Left cardiac atrium (tissue), 4 donors: ENCODE measurements at regions not wholly inside any gene's neighbourhood (a gene's known extent, or its start where the extent isn't known, plus 50 kb on each side); places are given as distances from the start of the nearest gene placed in this dataset.
"Not testable (repeated sequence)": the region's sequence is repeated elsewhere in the genome, so short reads cannot be mapped to it uniquely, and the experiment has no call there.

Source experiments
- ATAC-seq, 2 donors: fragments of 200-7000 bp; cut with Tn5 transposase; one replicate each; pipeline ENCODE4 v1.9.1; 2020; ENCODE audit warnings: mild to moderate bottlenecking in 2 of 2, moderate library complexity in 2 of 2
- DNase-seq: peaks from one replicate; pipeline ENCODE4 v3.0.0-alpha.2; 2020
- intact Hi-C, 2 donors: fragments of 100-400 bp; cut with DNase I; formaldehyde crosslinking; loops; one replicate each; pipeline versions ENCODE4 v1.14.1 to v1.15.1; 2022 to 2023
- donor health status: DM: no; HTN: yes; CAD: no.
- donor health status: DM: no; HTN: yes; CAD: no; lungs with severe emphysema.
- donor health status: DM: yes; HTN: yes; CAD: no.
- donor health status: Dilated cardiomyopathy.

GRCh38 chr5:119694284-119694683 lies 64.9 kb downstream of the FAM170A start:
- no peak for ATAC-seq
- no peak for DNase-seq
- intact Hi-C loops = no loop called here

- ATAC-seq = no peak
- intact Hi-C loops = no loop called here
- no peak for DNase-seq
These were observed 76.7 kb downstream of the FAM170A start for GRCh38 chr5:119706049-119706448.

- intact Hi-C loops = no loop called here
- no peak for DNase-seq
- ATAC-seq = no peak
These were observed 78.9 kb downstream of the FAM170A start for GRCh38 chr5:119708076-119708790.

- intact Hi-C loops = no loop called here
- no peak for ATAC-seq
These were observed 92.4 kb downstream of the FAM170A start for GRCh38 chr5:119721775-119722174.

GRCh38 chr5:119725291-119725690 lies 95.9 kb downstream of the FAM170A start:
- DNase-seq, intact Hi-C loops, ATAC-seq: not testable (repeated sequence)

More at GRCh38 chr5:119721775-119722174, 92.4 kb downstream of the FAM170A start:
- no peak for DNase-seq

GRCh38 chr5:119726544-119726943 lies 97.2 kb downstream of the FAM170A start:
- ATAC-seq (no peak), DNase-seq (no peak)
- intact Hi-C loops = no loop called here

- intact Hi-C loops = no loop called here
- no peak for ATAC-seq
- DNase-seq = no peak
These were observed 110.9 kb downstream of the FAM170A start for GRCh38 chr5:119740225-119740624.

GRCh38 chr5:119741691-119742090 lies 112.3 kb downstream of the FAM170A start:
- DNase-seq = no peak
- no peak for ATAC-seq
- intact Hi-C loops = no loop called here

GRCh38 chr5:119742311-119742710 lies 113.0 kb downstream of the FAM170A start:
- intact Hi-C loops = no loop called here
- ATAC-seq = no peak

GRCh38 chr5:119743927-119744326 lies 114.6 kb downstream of the FAM170A start:
- intact Hi-C loops = no loop called here

More at GRCh38 chr5:119742311-119742710, 113.0 kb downstream of the FAM170A start:
- no peak for DNase-seq

GRCh38 chr5:119745976-119746375 lies 116.6 kb downstream of the FAM170A start:
- intact Hi-C loops = no loop called here
- no peak for ATAC-seq

More at GRCh38 chr5:119743927-119744326, 114.6 kb downstream of the FAM170A start:
- ATAC-seq (no peak), DNase-seq (no peak)

GRCh38 chr5:119746984-119747383 lies 117.6 kb downstream of the FAM170A start:
- DNase-seq = no peak
- no peak for ATAC-seq
- intact Hi-C loops = no loop called here

More at GRCh38 chr5:119745976-119746375, 116.6 kb downstream of the FAM170A start:
- no peak for DNase-seq

- DNase-seq (no peak), ATAC-seq (no peak)
- intact Hi-C loops = no loop called here
These were observed 121.8 kb downstream of the FAM170A start for GRCh38 chr5:119750887-119751733.

- DNase-seq (no peak), ATAC-seq (no peak)
- intact Hi-C loops = no loop called here
These were observed 122.4 kb downstream of the FAM170A start for GRCh38 chr5:119751734-119752094.

- DNase-seq (no peak), ATAC-seq (no peak)
These were observed 123.8 kb downstream of the FAM170A start for GRCh38 chr5:119752921-119753886.

GRCh38 chr5:119754825-119755224 lies 125.5 kb downstream of the FAM170A start:
- DNase-seq, ATAC-seq, intact Hi-C loops: not testable (repeated sequence)

More at GRCh38 chr5:119752921-119753886, 123.8 kb downstream of the FAM170A start:
- intact Hi-C loops = no loop called here

- DNase-seq (no peak), ATAC-seq (no peak)
- intact Hi-C loops = no loop called here
These were observed 127.9 kb downstream of the FAM170A start for GRCh38 chr5:119757276-119757675.

GRCh38 chr5:119769695-119770693 lies 140.6 kb downstream of the FAM170A start:
- ATAC-seq, intact Hi-C loops, DNase-seq: not testable (repeated sequence)
